Tibial nerve (tissue), 3 donors: ENCODE measurements at regions not wholly inside any gene's neighbourhood (a gene's known extent, or its start where the extent isn't known, plus 50 kb on each side); places are given as distances from the start of the nearest gene placed in this dataset.

ENCODE experiments used
- CTCF ChIP-seq, 5 experiments: fragments of 200-600 bp in 3 of 5; fragments of 450-650 bp in 2 of 5; sonication (generic) in 3 of 5; IDR thresholded peaks; one replicate each; pipeline ENCODE4 v1.5.1; 2016 to 2019; ENCODE audit warnings: antibody characterized with exemption in 5 of 5, mild to moderate bottlenecking in 3 of 5, moderate library complexity in 2 of 5
- POLR2A ChIP-seq, 2 donors: fragments of 450-650 bp; IDR thresholded peaks; one replicate each; pipeline ENCODE4 v1.6.1; 2017; ENCODE audit warnings: antibody characterized with exemption in 2 of 2, mild to moderate bottlenecking in 2 of 2, moderate library complexity in 2 of 2

DNA sequence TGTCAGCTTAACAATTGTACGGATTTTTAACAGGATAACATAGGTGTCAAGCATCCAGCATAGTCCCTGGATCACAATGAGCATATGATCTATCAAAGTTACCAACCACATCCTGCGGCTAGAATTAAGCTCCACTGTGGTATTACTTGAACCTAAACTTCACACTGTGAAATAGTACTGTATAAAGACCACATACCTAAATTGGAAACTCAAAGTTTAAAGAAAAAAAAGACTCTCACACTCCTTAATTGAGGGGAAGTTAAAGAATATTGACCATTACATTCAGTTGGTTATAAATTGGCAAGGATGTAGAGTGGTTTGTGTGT lies 133.0 kb upstream of the PZP start:
- TF ChIP-seq CTCF (IDR thresholded peaks at IDR 0.05) (no peak), POLR2A (IDR thresholded peaks at IDR 0.05) (no peak)
